GM23248 (cell line): ENCODE measurements at regions not wholly inside any gene's neighbourhood (a gene's known extent, or its start where the extent isn't known, plus 50 kb on each side); places are given as distances from the start of the nearest gene placed in this dataset.
"Not testable (repeated sequence)": the region's sequence is repeated elsewhere in the genome, so short reads cannot be mapped to it uniquely, and the experiment has no call there.

Experiments used
- DNase-seq: peaks from one replicate; pipeline ENCODE4 v3.0.0-alpha.2; 2015
- H2AFZ ChIP-seq: fragments of 200-600 bp; sonication (generic); 2 replicates; pipeline ENCODE4 v1.6.1; 2016; ENCODE audit warnings: antibody characterized with exemption
- H3F3A ChIP-seq: fragments of 200-600 bp; sonication (generic); 2 replicates; pipeline ENCODE4 v1.6.1; 2016; ENCODE audit warnings: mild to moderate bottlenecking, antibody characterized with exemption, mixed run types; ENCODE audit not compliant: insufficient read depth
- H3K27ac ChIP-seq: fragments of 200-600 bp; sonication (generic); 2 replicates; pipeline ENCODE4 v1.5.1; 2016; ENCODE audit warnings: mild to moderate bottlenecking
- H3K27me3 ChIP-seq: fragments of 200-600 bp; sonication (generic); replicated peaks from 2 replicates; pipeline ENCODE4 v1.6.1; 2016; ENCODE audit warnings: mild to moderate bottlenecking; ENCODE audit not compliant: insufficient read depth
- H3K36me3 ChIP-seq: fragments of 200-600 bp; sonication (generic); 2 replicates; pipeline ENCODE4 v1.6.1; 2016; ENCODE audit warnings: low read depth, mild to moderate bottlenecking
- H3K4me1 ChIP-seq: fragments of 200-600 bp; sonication (generic); 2 replicates; pipeline ENCODE4 v1.6.1; 2016; ENCODE audit warnings: mild to moderate bottlenecking; ENCODE audit not compliant: insufficient read depth
- H3K4me2 ChIP-seq: fragments of 200-600 bp; sonication (generic); one replicate; pipeline ENCODE4 v1.6.1; 2016; ENCODE audit warnings: mild to moderate bottlenecking; ENCODE audit not compliant: unreplicated experiment
- H3K4me3 ChIP-seq: fragments of 200-600 bp; sonication (generic); 2 replicates; pipeline ENCODE4 v1.5.1; 2016; ENCODE audit warnings: mild to moderate bottlenecking
- H3K79me2 ChIP-seq: fragments of 200-600 bp; sonication (generic); 2 replicates; pipeline ENCODE4 v1.6.1; 2016; ENCODE audit warnings: mild to moderate bottlenecking; ENCODE audit not compliant: insufficient read depth
- H3K9ac ChIP-seq: fragments of 200-600 bp; sonication (generic); 2 replicates; pipeline ENCODE4 v1.6.1; 2016; ENCODE audit warnings: mild to moderate bottlenecking
- H3K9me2 ChIP-seq: fragments of 200-600 bp; sonication (generic); 2 replicates; pipeline ENCODE4 v1.6.1; 2016; ENCODE audit warnings: mixed run types, mild to moderate bottlenecking, moderate library complexity; ENCODE audit not compliant: insufficient read depth
- H3K9me3 ChIP-seq: fragments of 200-600 bp; sonication (generic); one replicate; pipeline ENCODE4 v1.6.1; 2017; ENCODE audit warnings: low read depth
- H4K20me1 ChIP-seq: fragments of 200-600 bp; sonication (generic); 2 replicates; pipeline ENCODE4 v1.6.0; 2016; ENCODE audit not compliant: insufficient read depth
- EZH2 ChIP-seq: fragments of 200-600 bp; sonication (generic); IDR thresholded peaks from 2 replicates; pipeline ENCODE4 v1.6.1; 2018; ENCODE audit warnings: antibody characterized with exemption, mild to moderate bottlenecking; ENCODE audit not compliant: insufficient read depth, poor library complexity, severe bottlenecking
- EZH2phosphoT487 ChIP-seq: fragments of 200-600 bp; sonication (generic); IDR thresholded peaks from 2 replicates; pipeline ENCODE4 v1.6.1; 2018; ENCODE audit warnings: antibody characterized with exemption, moderate library complexity, mild to moderate bottlenecking, low read depth; ENCODE audit not compliant: insufficient read depth
- WGBS, 2 experiments: methylation state at CpG; one replicate each; pipeline ENCODE4 v1.1.6; 2015 to 2017; ENCODE audit warnings: low lambda C conversion rate in 2 of 2, low coverage in 1 of 2; ENCODE audit errors: missing lambda C conversion rate in 2 of 2; 5-methylcytosine and 5-hydroxymethylcytosine counted together
- in situ Hi-C: fragments of 300-500 bp; cut with MboI; formaldehyde crosslinking; loops from 2 replicates; pipeline ENCODE4 v1.15.0; 2020

GRCh38 chr21:14824126-14824525, 240.7 kb downstream of the NRIP1 start:
- Histone ChIP-seq H4K20me1 (no peaks in the 10 kb centered on the region), H3F3A (no peaks in the 10 kb centered on the region), H3K36me3 (no peaks in the 10 kb centered on the region), H2AFZ (no peak overlapping the region), H3K9ac (no peak overlapping the region), H3K4me3 (no peak overlapping the region), H3K79me2 (no peaks in the 10 kb centered on the region), H3K27ac (no peak overlapping the region), H3K9me3 (no peaks in the 10 kb centered on the region), H3K27me3 (no peaks in the 10 kb centered on the region), H3K4me1 (no peaks in the 10 kb centered on the region), H3K9me2 (no peaks in the 10 kb centered on the region), H3K4me2 (no peak overlapping the region)
- TF ChIP-seq EZH2phosphoT487 (no peak), EZH2 (no peak)
- WGBS, 2 experiments, result 77 to 84% methylated on average over 3 of the region's 3 CpGs
- in situ Hi-C loops, result no loop called here
- no peak for DNase-seq

- H3F3A ChIP-seq, result no peaks in the 10 kb centered on the region
- H2AFZ ChIP-seq, result no peak overlapping the region
- H3K27ac ChIP-seq, result no peak overlapping the region
- no peaks in the 10 kb centered on the region for H3K9me3 ChIP-seq
- no peaks in the 10 kb centered on the region for H3K36me3 ChIP-seq
- H3K4me2 ChIP-seq, result no peak overlapping the region
- H3K4me1 ChIP-seq, result no peaks in the 10 kb centered on the region
- TF ChIP-seq EZH2phosphoT487 (no peak), EZH2 (no peak)
- no peaks in the 10 kb centered on the region for H3K27me3 ChIP-seq
- H3K4me3 ChIP-seq, result no peak overlapping the region
- H4K20me1 ChIP-seq, result no peaks in the 10 kb centered on the region
- no peaks in the 10 kb centered on the region for H3K9me2 ChIP-seq
- H3K79me2 ChIP-seq, result no peaks in the 10 kb centered on the region
- 0 to 15% methylated on average over 1 of the region's 1 CpG for WGBS, 2 experiments
- DNase-seq, result no peak
- no peak overlapping the region for H3K9ac ChIP-seq
- in situ Hi-C loops, result no loop called here
These were observed 247.5 kb downstream of the NRIP1 start for GRCh38 chr21:14817311-14817710.

GRCh38 chr21:14814991-14815390, 249.8 kb downstream of the NRIP1 start:
- Histone ChIP-seq H3K9me2 (0 out of 2 replicates have a peak, but pooled peaks cover 4% of the 10 kb centered on the region), H3K4me3 (no peak overlapping the region), H3K36me3 (no peaks in the 10 kb centered on the region), H3K4me1 (no peaks in the 10 kb centered on the region), H3K27ac (no peak overlapping the region), H2AFZ (no peak overlapping the region), H3F3A (no peaks in the 10 kb centered on the region), H3K9me3 (no peaks in the 10 kb centered on the region), H3K4me2 (no peak overlapping the region), H3K79me2 (no peaks in the 10 kb centered on the region), H3K9ac (no peak overlapping the region), H3K27me3 (no peaks in the 10 kb centered on the region), H4K20me1 (no peaks in the 10 kb centered on the region)
- TF ChIP-seq EZH2phosphoT487, result no peak
- TF ChIP-seq EZH2, result no peak
- in situ Hi-C loops, result no loop called here
- 19 to 38% methylated on average over 3 of the region's 3 CpGs for WGBS, 2 experiments
- peak; percentile 31 for DNase-seq

GRCh38 chr21:14814282-14814681, 250.5 kb downstream of the NRIP1 start:
- Histone ChIP-seq H3K36me3 (no peaks in the 10 kb centered on the region), H3K4me3 (no peak overlapping the region), H4K20me1 (no peaks in the 10 kb centered on the region), H3K27ac (no peak overlapping the region), H3K9ac (no peak overlapping the region), H3K4me1 (no peaks in the 10 kb centered on the region), H2AFZ (no peak overlapping the region), H3K27me3 (no peaks in the 10 kb centered on the region), H3K4me2 (no peak overlapping the region), H3K79me2 (no peaks in the 10 kb centered on the region), H3K9me3 (no peaks in the 10 kb centered on the region), H3K9me2 (0 out of 2 replicates have a peak, but pooled peaks cover 4% of the 10 kb centered on the region), H3F3A (no peaks in the 10 kb centered on the region)
- WGBS, 2 experiments, result 68 to 71% methylated on average over 3 of the region's 3 CpGs
- TF ChIP-seq EZH2, result no peak
- no peak for TF ChIP-seq EZH2phosphoT487
- in situ Hi-C loops, result no loop called here
- no peak for DNase-seq

- DNase-seq, H3F3A ChIP-seq, H3K4me1 ChIP-seq, H3K27ac ChIP-seq, H3K9me3 ChIP-seq, H3K9ac ChIP-seq, H3K4me3 ChIP-seq, H3K9me2 ChIP-seq, H3K4me2 ChIP-seq, H3K36me3 ChIP-seq, H3K79me2 ChIP-seq, H2AFZ ChIP-seq, H4K20me1 ChIP-seq, in situ Hi-C loops, H3K27me3 ChIP-seq: not testable (repeated sequence)
- 20 to 23% methylated on average over 2 of the region's 2 CpGs for WGBS, 2 experiments
These were observed 258.1 kb upstream of the SAMSN1 start for GRCh38 chr21:14804170-14804569.
